ENCODE measurements at regions not wholly inside any gene's neighbourhood (a gene's known extent, or its start where the extent isn't known, plus 50 kb on each side); places are given as distances from the start of the nearest gene placed in this dataset.
A peak's percentile ranks its signal among the peaks of the same experiment; 100 is the strongest.
"Not testable (repeated sequence)": the region's sequence is repeated elsewhere in the genome, so short reads cannot be mapped to it uniquely, and the experiment has no call there.

- no peak for DNase-seq
Observed at GRCh38 chr6:170040115-170040500, 250.8 kb downstream of the DLL1 start.

GRCh38 chr6:170039156-170040114 is 251.4 kb downstream of the DLL1 start:
- DNase-seq: peak; percentile 36

DNA sequence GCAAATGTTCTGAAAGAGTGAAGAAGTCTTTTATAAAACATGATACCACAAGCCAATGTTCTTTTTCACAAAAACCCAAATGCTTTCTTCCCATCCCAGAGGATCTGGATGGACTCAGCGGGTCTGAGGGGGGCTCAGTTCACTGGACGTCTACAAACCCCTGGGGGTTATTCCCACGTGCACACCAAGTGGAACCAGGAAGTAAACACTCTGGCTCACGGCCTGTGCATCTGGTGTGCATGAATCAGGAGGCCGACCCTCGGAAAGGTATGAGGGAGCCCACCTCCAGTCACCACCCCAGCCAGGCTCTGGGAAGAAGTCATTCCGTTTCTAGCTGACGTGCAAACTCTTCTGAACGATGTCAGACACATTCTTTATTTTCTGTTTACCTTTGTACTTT is 252.2 kb downstream of the DLL1 start:
- no peak for DNase-seq

DNA sequence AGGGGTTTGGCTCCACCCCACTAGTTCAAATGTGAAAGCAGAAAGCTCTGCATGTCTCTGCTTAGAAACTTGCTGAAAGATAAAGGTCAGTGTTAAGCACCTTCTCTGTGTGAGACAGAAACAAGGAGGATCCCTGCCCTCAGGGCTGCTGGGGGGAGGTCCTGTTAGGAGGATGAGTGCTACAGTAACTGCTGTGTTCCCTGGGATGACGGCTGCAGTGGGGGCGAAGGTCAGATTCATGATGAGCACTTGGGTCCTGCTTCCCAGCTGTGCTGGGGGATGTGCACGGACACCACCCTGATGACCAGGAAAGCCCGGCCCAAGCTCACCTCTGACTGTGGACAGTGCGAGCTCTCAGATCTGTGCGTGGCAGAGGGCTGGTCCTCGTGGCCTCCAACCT is 252.6 kb downstream of the DLL1 start:
- DNase-seq: no peak

DNA sequence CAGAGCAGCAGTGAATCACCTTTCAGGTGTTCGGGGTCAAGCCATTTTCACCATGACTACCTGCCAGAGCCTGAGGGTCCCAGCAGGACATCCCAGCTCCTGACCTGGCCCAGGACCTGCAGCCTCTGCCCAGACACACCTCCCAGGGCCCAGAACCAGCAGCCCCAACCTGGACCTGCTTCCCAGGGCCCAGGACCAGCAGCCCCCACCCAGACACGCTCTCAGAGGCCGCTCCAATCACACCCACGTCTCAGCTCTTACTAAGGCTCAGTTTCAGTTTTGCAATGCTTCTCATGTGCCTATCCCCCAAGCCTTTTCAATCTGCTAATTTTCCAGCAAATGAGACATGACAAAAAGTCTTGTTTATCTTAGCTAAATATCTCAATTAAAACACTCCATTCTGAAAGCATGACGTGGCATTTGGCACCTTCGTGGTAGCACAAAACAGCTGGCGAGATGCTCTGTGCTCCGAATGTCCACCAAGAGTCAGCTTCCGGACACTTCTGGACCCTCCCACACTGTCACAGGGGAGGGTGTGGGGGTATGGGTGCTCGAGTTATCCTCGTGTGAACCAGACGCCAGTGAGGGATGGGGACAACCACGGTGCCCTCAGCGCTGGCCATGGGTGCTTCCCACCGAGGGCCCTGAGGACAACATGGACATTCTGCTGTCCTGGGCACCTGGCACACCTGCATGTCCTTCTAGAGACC is 253.2 kb downstream of the DLL1 start:
- peak; percentile 51 for DNase-seq

DNA sequence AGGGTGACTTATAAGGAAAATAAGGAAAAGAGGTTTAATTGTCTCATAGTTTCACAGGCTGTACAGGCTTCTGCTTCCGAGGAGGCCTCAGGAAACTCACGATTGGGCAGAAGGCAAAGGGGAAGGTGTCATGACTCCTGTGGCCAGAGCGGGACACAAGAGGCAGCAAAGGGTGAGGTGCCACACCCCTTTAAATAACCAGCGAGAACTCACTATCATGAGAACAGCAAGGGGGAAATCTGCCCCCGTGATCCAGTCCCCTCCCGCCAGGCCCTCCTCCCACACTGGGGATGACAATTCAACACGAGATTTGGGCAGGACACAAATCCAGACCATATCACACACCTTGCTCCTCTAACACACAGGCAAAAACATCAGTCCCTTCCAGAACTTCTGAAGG is 254.0 kb downstream of the DLL1 start:
- DNase-seq: no peak

DNA sequence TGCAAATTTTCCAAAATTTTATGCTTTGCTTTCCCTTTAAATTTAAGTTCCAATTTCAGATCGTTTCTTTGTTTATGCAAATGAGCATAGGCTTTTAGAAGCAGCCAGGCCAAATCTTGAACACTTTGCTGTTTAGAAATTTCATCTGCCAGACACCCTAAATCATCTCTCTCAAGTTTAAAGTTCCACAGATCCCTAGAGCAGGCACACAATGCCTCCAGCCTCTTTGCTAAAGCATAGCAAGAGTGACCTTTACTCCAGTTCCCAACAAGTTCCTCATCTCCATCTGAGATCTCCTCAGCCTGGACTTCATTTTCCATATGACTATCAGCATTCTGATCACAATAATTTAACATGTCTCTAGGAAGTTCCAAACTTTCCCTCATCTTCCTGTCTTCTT is 254.5 kb downstream of the DLL1 start:
- not testable (repeated sequence) for DNase-seq

- no peak for DNase-seq
Observed at GRCh38 chr6:170035901-170036304, 255.0 kb downstream of the DLL1 start.

- DNase-seq: no peak
Observed at GRCh38 chr6:170035044-170035443, 255.8 kb downstream of the DLL1 start.

- DNase-seq: peak; percentile 34
Observed at GRCh38 chr6:170034294-170034693, 256.6 kb downstream of the DLL1 start.

GRCh38 chr6:170033666-170034065 is 257.2 kb downstream of the DLL1 start:
- peak; percentile 36 for DNase-seq

GRCh38 chr6:170032706-170033309 is 258.1 kb downstream of the DLL1 start:
- no peak for DNase-seq

DNA sequence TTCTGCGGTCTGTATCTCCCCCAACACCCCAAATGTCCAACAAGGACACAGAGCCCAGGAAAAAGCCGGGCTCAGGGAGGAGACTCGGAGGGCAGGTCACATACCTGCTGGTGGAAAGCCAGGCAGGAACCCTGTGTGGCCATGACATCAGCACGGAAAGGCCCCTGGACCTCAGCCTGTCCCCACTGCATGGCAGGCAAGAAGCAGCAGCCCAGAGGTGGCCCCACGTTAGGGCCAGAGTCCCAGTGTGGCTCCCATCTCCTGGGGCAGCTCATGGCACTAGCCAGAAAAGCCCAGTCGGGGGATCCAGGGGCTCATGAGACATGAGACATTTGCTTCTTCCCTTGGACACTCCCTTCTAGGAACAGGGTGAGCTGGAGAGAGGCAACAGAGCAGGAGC is 258.7 kb downstream of the DLL1 start:
- DNase-seq: peak; percentile 42

DNA sequence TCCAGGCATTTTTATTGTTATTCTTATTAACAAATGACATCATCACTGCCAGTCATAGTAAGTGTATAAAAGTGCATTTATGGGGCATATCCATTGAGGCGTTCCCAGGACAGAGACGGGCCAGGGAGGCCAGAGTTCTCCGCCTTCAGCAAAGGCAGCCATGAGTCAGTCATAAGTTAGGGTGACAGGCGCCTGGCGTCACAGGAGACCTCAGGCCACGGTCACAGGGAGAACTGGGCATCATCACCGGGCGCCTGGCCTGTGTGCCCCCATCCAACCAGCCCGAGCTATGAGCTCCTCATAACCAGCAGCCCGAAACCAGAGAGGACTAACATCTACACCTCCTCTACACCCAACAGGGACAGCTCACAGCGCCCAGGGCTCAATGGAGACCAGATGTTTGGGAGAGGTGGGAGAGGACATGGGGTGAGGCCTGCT is 259.2 kb downstream of the DLL1 start:
- DNase-seq: peak; percentile 47

DNA sequence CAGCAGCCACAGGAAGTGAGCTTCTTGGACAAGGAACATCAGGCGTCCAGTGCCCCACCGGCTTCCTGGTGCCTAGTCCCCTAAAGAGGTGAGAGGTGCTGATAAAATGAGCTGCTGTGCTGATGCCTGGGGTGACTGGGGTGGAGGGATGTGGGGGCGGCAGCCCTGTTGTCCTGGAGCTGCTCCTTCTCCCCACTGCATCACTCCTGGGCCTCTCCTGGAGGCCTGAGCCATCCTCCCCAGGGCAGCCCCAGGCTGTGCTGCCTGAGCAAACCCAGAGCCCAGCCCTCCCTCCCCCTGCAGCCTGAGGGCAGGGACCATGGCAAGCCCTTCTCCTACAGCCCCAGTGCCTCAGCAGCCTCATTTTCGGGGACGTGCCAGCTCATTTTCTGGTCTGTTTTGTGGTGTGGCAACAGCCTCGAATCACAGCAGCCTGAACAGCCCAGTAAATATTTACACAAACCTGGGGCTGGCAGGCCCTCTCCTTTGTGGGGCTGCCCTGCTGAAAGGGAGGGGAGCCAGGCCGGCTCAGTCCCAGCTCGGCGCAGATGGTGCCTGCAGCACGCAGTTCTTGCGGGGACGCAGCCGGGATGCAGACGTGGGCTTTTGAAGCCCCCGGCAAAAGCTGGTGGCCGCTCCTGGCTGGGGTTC is 259.9 kb downstream of the DLL1 start:
- DNase-seq: peak; percentile 43

DNA sequence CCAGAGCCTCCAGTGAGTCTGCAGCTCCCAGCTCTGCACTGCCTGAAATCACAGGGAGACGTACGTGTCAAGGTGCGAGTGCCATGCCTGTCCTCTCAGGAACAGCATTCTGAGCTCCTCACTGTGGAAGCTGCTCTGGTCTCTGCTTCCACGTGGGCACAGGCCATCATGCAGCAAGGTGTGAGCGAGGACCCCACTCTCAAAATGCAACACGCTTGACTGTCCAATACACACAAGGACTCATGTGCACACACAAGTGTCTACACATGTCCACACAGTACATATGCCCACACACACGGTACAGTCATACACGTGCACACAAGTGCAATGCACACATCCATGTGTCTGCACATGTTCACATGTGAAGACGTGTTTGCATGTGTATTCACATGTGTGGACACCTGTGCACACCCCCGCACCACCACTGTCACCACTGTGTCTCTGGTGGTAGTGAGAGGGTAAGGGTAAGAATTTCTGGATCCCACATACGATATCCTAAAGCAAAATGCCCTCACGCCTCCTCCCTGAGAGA is 260.5 kb downstream of the DLL1 start:
- DNase-seq: no peak

GRCh38 chr6:170029416-170030283 is 261.2 kb downstream of the DLL1 start:
- peak; percentile 48 for DNase-seq

GRCh38 chr6:170028629-170029345 is 262.1 kb downstream of the DLL1 start:
- peak; percentile 49 for DNase-seq

DNA sequence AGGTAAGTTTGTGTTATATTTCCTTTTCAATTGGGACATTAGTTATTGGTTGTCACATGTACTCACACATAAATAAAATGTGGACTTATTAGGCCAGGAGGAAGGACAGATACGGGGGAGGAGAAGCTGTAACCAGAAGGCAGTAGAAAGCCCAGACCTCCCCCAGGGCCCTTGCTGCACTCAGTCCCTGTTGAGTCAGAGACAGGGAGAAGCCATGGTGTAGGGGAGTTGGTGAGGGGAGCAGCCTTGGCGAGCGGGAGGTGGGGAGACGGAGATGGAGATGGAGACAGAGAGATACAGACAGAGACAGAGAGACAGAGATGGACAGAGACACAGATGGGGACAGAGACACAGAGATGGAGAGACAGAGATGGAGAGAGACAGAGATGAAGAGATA is 263.2 kb downstream of the DLL1 start:
- peak; percentile 28 for DNase-seq

GRCh38 chr6:170026751-170027646 is 263.9 kb downstream of the DLL1 start:
- no peak for DNase-seq

Measured in activated effector memory CD4-positive, alpha-beta T cell treated with anti-CD3 and anti-CD28 coated beads, Interleukin-2, amount 50 U/mL, for 16 hours (primary cell).